ENCODE measurements at regions not wholly inside any gene's neighbourhood (a gene's known extent, or its start where the extent isn't known, plus 50 kb on each side); places are given as distances from the start of the nearest gene placed in this dataset.

DNA sequence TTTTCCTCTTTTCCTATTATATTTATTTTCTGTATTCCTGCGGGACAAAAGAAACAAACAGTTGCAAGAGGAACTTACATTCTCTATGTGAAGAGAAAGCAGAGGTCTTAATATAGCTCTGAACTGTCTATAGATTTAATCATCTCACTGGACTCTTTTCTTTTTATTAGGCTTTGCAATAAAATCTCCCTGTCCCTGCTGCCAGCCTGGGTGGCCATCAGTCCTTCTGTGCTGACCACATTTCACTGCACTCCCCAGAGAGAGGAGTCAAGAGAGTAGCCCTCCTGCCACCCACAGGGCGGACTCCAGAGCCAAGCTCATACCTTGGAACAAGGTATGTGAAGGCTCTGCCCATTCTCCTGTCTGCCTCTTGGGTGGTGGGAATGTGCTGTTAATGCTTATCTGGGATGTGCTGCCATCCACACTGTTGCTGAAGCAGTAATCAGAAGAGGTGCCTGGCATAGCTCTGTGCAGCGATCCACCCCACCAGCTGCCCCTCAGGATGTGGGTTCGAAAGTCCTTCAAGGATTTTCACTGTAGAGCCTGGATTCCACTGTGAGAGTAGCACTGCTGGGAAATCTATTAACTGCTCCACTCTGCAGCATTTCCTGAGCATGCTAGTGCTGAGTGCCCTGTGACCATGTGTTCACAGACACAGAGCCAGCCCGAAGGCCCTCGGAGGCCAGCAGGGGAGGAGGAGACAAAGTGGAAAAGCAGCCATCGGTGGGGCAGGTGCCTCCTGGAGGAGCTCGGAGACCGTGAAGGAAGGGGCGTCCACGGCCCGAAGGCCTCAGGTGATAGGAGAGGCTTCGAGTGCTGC lies 334.6 kb downstream of the MED10 start:
- H3K9me3 ChIP-seq (ENCODE audit: control insufficient read depth, insufficient read depth, low read depth, low read length), result no peaks in the 10 kb centered on the region
- no peak overlapping the region for H3K27ac ChIP-seq (ENCODE audit: extremely low read depth, low read depth, low read length)
- POLR2A ChIA-PET, result interaction anchor here (0.6 kb wide), 1 partner anchor 903 kb away, joined by 6 read pairs; the partner anchor contains the start of gene ADAMTS16
- no peaks in the 10 kb centered on the region for H3K36me3 ChIP-seq (ENCODE audit: control insufficient read depth in 2 of 2, insufficient read depth in 1 of 2, low read length in 2 of 2)
- CTCF ChIA-PET, result interaction anchor here (1.6 kb wide), 1 partner anchor 9 kb away, joined by 7 read pairs; no protein-coding TSS in a partner anchor
- no peak overlapping the region for H3K4me3 ChIP-seq (ENCODE audit: low read depth, low read length)
- TF ChIP-seq ZNF24 (tag by site-specific recombination; IDR thresholded peaks at IDR 0.05), result no peak
- H3K4me1 ChIP-seq (ENCODE audit: control insufficient read depth, insufficient read depth, low read length), result no peaks in the 10 kb centered on the region

DNA sequence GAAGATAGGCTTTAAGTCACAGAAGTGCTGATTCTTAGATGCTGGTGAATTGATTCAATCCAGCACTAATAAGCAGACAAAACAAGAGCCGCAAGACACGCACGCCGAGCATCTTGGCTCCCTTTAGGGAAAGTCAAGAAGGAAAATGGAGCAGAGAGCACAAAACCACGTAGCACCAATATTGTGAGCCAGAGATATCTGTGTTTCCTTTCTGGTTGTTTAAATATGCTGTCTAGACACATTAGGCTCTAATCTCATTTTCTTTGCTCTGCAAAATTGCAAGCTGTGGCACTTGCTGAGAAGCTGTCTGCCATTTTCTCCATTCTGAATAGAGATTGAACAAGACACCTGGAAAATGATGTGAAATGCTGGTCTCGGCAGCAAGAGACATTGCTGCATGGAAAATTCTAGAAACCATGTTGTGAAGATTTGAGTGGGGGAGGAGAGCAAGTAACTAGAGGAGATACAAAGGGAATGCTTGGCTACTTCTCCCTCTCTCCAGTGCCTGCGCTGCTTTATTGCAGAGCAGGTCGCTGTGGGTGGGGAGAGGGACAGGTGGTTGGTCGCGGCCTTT lies 336.3 kb downstream of the MED10 start:
- no peak overlapping the region for H3K4me3 ChIP-seq (ENCODE audit: low read depth, low read length)
- no peak overlapping the region for H3K27ac ChIP-seq (ENCODE audit: extremely low read depth, low read depth, low read length)
- no peaks in the 10 kb centered on the region for H3K36me3 ChIP-seq (ENCODE audit: control insufficient read depth in 2 of 2, insufficient read depth in 1 of 2, low read length in 2 of 2)
- ChIA-PET CTCF (no interaction called here), POLR2A (no interaction called here)
- no peaks in the 10 kb centered on the region for H3K9me3 ChIP-seq (ENCODE audit: control insufficient read depth, insufficient read depth, low read depth, low read length)
- TF ChIP-seq, protein P1, sequence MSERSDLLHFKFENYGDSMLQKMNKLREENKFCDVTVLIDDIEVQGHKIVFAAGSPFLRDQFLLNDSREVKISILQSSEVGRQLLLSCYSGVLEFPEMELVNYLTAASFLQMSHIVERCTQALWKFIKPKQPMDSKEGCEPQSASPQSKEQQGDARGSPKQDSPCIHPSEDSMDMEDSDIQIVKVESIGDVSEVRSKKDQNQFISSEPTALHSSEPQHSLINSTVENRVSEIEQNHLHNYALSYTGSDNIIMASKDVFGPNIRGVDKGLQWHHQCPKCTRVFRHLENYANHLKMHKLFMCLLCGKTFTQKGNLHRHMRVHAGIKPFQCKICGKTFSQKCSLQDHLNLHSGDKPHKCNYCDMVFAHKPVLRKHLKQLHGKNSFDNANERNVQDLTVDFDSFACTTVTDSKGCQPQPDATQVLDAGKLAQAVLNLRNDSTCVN (tag by site-specific recombination; optimal IDR thresholded peaks at IDR 0.05), result no peak
- TF ChIP-seq SALL2 (tag by site-specific recombination; IDR thresholded peaks at IDR 0.05; ENCODE audit: borderline replicate concordance), result no peak
- TF ChIP-seq, protein P2, sequence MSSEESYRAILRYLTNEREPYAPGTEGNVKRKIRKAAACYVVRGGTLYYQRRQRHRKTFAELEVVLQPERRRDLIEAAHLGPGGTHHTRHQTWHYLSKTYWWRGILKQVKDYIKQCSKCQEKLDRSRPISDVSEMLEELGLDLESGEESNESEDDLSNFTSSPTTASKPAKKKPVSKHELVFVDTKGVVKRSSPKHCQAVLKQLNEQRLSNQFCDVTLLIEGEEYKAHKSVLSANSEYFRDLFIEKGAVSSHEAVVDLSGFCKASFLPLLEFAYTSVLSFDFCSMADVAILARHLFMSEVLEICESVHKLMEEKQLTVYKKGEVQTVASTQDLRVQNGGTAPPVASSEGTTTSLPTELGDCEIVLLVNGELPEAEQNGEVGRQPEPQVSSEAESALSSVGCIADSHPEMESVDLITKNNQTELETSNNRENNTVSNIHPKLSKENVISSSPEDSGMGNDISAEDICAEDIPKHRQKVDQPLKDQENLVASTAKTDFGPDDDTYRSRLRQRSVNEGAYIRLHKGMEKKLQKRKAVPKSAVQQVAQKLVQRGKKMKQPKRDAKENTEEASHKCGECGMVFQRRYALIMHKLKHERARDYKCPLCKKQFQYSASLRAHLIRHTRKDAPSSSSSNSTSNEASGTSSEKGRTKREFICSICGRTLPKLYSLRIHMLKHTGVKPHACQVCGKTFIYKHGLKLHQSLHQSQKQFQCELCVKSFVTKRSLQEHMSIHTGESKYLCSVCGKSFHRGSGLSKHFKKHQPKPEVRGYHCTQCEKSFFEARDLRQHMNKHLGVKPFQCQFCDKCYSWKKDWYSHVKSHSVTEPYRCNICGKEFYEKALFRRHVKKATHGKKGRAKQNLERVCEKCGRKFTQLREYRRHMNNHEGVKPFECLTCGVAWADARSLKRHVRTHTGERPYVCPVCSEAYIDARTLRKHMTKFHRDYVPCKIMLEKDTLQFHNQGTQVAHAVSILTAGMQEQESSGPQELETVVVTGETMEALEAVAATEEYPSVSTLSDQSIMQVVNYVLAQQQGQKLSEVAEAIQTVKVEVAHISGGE (tag by site-specific recombination; conservative IDR thresholded peaks at IDR 0.05; ENCODE audit: low read depth), result no peak
- no peak for TF ChIP-seq ZNF514 (tag by site-specific recombination; IDR thresholded peaks at IDR 0.05)
- TF ChIP-seq, protein P3, sequence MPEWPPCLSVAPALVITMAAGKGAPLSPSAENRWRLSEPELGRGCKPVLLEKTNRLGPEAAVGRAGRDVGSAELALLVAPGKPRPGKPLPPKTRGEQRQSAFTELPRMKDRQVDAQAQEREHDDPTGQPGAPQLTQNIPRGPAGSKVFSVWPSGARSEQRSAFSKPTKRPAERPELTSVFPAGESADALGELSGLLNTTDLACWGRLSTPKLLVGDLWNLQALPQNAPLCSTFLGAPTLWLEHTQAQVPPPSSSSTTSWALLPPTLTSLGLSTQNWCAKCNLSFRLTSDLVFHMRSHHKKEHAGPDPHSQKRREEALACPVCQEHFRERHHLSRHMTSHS (tag by site-specific recombination; IDR thresholded peaks at IDR 0.05), result no peak
- no peak for TF ChIP-seq ZNF791 (tag by site-specific recombination; IDR thresholded peaks at IDR 0.05)
- TF ChIP-seq KLF7 (tag by site-specific recombination; IDR thresholded peaks at IDR 0.05; ENCODE audit: borderline replicate concordance), result no peak
- no peak for TF ChIP-seq ZNF843 (tag by site-specific recombination; IDR thresholded peaks at IDR 0.05)
- TF ChIP-seq ZNF391 (tag by site-specific recombination; IDR thresholded peaks at IDR 0.05; ENCODE audit: borderline replicate concordance, low read depth), result no peak
- no peak for TF ChIP-seq ZNF473 (tag by site-specific recombination; IDR thresholded peaks at IDR 0.05)
- no peak for TF ChIP-seq ZNF544 (tag by site-specific recombination; IDR thresholded peaks at IDR 0.05)
- TF ChIP-seq, protein P4, sequence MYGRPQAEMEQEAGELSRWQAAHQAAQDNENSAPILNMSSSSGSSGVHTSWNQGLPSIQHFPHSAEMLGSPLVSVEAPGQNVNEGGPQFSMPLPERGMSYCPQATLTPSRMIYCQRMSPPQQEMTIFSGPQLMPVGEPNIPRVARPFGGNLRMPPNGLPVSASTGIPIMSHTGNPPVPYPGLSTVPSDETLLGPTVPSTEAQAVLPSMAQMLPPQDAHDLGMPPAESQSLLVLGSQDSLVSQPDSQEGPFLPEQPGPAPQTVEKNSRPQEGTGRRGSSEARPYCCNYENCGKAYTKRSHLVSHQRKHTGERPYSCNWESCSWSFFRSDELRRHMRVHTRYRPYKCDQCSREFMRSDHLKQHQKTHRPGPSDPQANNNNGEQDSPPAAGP (tag by site-specific recombination; IDR thresholded peaks at IDR 0.05), result no peak
- no peak for TF ChIP-seq SCRT2 (tag by site-specific recombination; IDR thresholded peaks at IDR 0.05)
- TF ChIP-seq KLF9 (tag by site-specific recombination; IDR thresholded peaks at IDR 0.05; ENCODE audit: low read depth), result no peak
- no peak for TF ChIP-seq ZNF404 (tag by site-specific recombination; IDR thresholded peaks at IDR 0.05)
- no peak for TF ChIP-seq ZXDB (tag by site-specific recombination; IDR thresholded peaks at IDR 0.05)
- no peaks in the 10 kb centered on the region for H3K4me1 ChIP-seq (ENCODE audit: control insufficient read depth, insufficient read depth, low read length)
